Sigmoid colon (tissue), 6 donors: ENCODE measurements at regions not wholly inside any gene's neighbourhood (a gene's known extent, or its start where the extent isn't known, plus 50 kb on each side); places are given as distances from the start of the nearest gene placed in this dataset.

ENCODE experiments used
- DNase-seq: peaks from one replicate; pipeline ENCODE4 v3.0.0-alpha.2; 2019
- H3K27ac ChIP-seq, 4 donors: fragments of 200-600 bp; sonication (generic); one replicate each; pipeline ENCODE4 v1.5.1; 2016 to 2019; ENCODE audit warnings: mild to moderate bottlenecking in 1 of 4
- H3K27me3 ChIP-seq, 3 donors: fragments of 200-600 bp; sonication (generic); one replicate each; pipeline ENCODE4 v1.5.1; 2019; ENCODE audit warnings: mild to moderate bottlenecking in 1 of 3
- H3K36me3 ChIP-seq, 4 donors: fragments of 200-600 bp; sonication (generic); one replicate each; pipeline ENCODE4 v1.5.1; 2016 to 2019
- H3K4me1 ChIP-seq, 4 donors: fragments of 200-600 bp; sonication (generic); one replicate each; pipeline ENCODE4 v1.5.1; 2017 to 2019
- H3K4me3 ChIP-seq, 4 donors: fragments of 200-600 bp; sonication (generic); one replicate each; pipeline ENCODE4 v1.5.1; 2017 to 2019; ENCODE audit warnings: mild to moderate bottlenecking in 2 of 4, moderate library complexity in 1 of 4
- H3K9me3 ChIP-seq, 4 donors: fragments of 200-600 bp in 3 of 4; sonication (generic) in 3 of 4; one replicate each; pipeline versions ENCODE4 v1.5.1 to v1.6.1; 2013 to 2019
- EP300 ChIP-seq, 4 donors: sonication (generic); formaldehyde crosslinking; IDR thresholded peaks; one replicate each; pipeline ENCODE4 v1.6.1; 2017; ENCODE audit warnings: antibody characterized with exemption in 4 of 4
- POLR2A ChIP-seq, 2 donors: fragments of 450-650 bp; IDR thresholded peaks; one replicate each; pipeline ENCODE4 v1.6.1; 2016; ENCODE audit warnings: antibody characterized with exemption in 2 of 2, mild to moderate bottlenecking in 2 of 2, moderate library complexity in 2 of 2
- POLR2AphosphoS5 ChIP-seq, 4 donors: sonication (generic); formaldehyde crosslinking; IDR thresholded peaks; one replicate each; pipeline ENCODE4 v1.6.1; 2017; ENCODE audit warnings: antibody characterized with exemption in 4 of 4
- WGBS, 2 donors: extraction: QIAGEN DNeasy Blood & Tissue Kit; methylation state at CpG; one replicate each; pipeline ENCODE4 v1.1.7; 2013; 5-methylcytosine and 5-hydroxymethylcytosine counted together
- intact Hi-C: fragments of 100-400 bp; cut with DNase I; formaldehyde crosslinking; loops from one replicate; pipeline ENCODE4 v1.15.1; 2023
- TF ChIP-seq, protein P1 (sequence below), 4 experiments: fragments of 450-650 bp in 3 of 4; fragments of 200-600 bp in 1 of 4; IDR thresholded peaks; one replicate each; pipeline ENCODE4 v1.5.1; 2016 to 2019; ENCODE audit warnings: antibody characterized with exemption in 4 of 4, mild to moderate bottlenecking in 3 of 4, moderate library complexity in 2 of 4
- donor health status: healthy with polysubstance abuse.
- donor health status: healthy.

- H3K9me3 ChIP-seq, result no peaks in the 10 kb centered on the region
- 73 to 86% methylated on average over 7 of the region's 7 CpGs for WGBS, 2 donors
- intact Hi-C loops, result no loop called here
- peak overlapping the region; percentile 27 to 69 (median 51) for H3K27ac ChIP-seq
- DNase-seq, result no peak
- peak; percentile 73 to 82 (median 74) for TF ChIP-seq POLR2AphosphoS5 (IDR thresholded peaks at IDR 0.05)
- TF ChIP-seq, protein P1, sequence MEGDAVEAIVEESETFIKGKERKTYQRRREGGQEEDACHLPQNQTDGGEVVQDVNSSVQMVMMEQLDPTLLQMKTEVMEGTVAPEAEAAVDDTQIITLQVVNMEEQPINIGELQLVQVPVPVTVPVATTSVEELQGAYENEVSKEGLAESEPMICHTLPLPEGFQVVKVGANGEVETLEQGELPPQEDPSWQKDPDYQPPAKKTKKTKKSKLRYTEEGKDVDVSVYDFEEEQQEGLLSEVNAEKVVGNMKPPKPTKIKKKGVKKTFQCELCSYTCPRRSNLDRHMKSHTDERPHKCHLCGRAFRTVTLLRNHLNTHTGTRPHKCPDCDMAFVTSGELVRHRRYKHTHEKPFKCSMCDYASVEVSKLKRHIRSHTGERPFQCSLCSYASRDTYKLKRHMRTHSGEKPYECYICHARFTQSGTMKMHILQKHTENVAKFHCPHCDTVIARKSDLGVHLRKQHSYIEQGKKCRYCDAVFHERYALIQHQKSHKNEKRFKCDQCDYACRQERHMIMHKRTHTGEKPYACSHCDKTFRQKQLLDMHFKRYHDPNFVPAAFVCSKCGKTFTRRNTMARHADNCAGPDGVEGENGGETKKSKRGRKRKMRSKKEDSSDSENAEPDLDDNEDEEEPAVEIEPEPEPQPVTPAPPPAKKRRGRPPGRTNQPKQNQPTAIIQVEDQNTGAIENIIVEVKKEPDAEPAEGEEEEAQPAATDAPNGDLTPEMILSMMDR (IDR thresholded peaks at IDR 0.05), result no peak
- TF ChIP-seq EP300 (IDR thresholded peaks at IDR 0.05), result peak in 3 of 4 donors; percentile 9 to 55 (median 18)
- TF ChIP-seq POLR2A (IDR thresholded peaks at IDR 0.05), result no peak
- peaks cover 0 to 29% (median 21%) of the 10 kb centered on the region in 4 donors for H3K4me1 ChIP-seq
- H3K4me3 ChIP-seq, result no peak overlapping the region
- H3K27me3 ChIP-seq, result no peaks in the 10 kb centered on the region
- no peaks in the 10 kb centered on the region for H3K36me3 ChIP-seq
Observed at GRCh38 chr4:26105815-26106699, 192.0 kb downstream of the SMIM20 start.

- no peak for TF ChIP-seq POLR2A (IDR thresholded peaks at IDR 0.05)
- TF ChIP-seq EP300 (IDR thresholded peaks at IDR 0.05), result no peak
- TF ChIP-seq, protein P1 (IDR thresholded peaks at IDR 0.05), result no peak
- TF ChIP-seq POLR2AphosphoS5 (IDR thresholded peaks at IDR 0.05), result no peak
Observed at GRCh38 chr4:26106776-26107175, 192.8 kb downstream of the SMIM20 start.

DNA sequence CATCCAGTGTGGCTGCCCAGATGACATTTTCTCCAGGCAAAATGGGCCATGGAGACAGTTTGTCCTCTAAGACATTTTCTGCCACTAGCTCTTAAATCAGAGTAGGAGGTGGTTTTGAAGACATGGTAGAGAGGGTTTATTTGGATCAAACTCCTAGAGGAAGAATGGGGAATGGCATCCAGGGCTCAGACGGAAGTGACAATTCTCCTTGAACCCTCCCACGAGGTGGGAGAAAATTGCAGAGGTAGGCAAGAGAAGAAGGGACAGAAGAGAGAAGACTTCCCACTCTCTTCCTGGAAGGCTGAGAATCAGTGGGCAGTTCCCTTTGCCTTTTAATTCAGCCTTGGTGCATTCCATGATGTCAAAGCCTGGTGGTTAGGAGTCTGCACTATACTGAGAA lies 194.0 kb downstream of the SMIM20 start:
- WGBS, 2 donors, result 69 to 80% methylated on average over 2 of the region's 2 CpGs
- H3K27me3 ChIP-seq, result no peaks in the 10 kb centered on the region
- H3K9me3 ChIP-seq, result peaks cover 0 to 4% (median 3%) of the 10 kb centered on the region in 4 donors
- H3K4me1 ChIP-seq, result peaks cover 0 to 29% (median 21%) of the 10 kb centered on the region in 4 donors
- DNase-seq, result no peak
- TF ChIP-seq POLR2A (IDR thresholded peaks at IDR 0.05), result no peak
- TF ChIP-seq, protein P1 (IDR thresholded peaks at IDR 0.05), result no peak
- no peak for TF ChIP-seq EP300 (IDR thresholded peaks at IDR 0.05)
- TF ChIP-seq POLR2AphosphoS5 (IDR thresholded peaks at IDR 0.05), result no peak
- no peak overlapping the region for H3K27ac ChIP-seq
- intact Hi-C loops, result no loop called here
- H3K4me3 ChIP-seq, result no peak overlapping the region
- H3K36me3 ChIP-seq, result no peaks in the 10 kb centered on the region

More at GRCh38 chr4:26106776-26107175, 192.8 kb downstream of the SMIM20 start:
- H3K4me3 ChIP-seq, result no peak overlapping the region
- no peaks in the 10 kb centered on the region for H3K36me3 ChIP-seq
- H3K27me3 ChIP-seq, result no peaks in the 10 kb centered on the region
- H3K4me1 ChIP-seq, result peaks cover 0 to 29% (median 21%) of the 10 kb centered on the region in 4 donors
- intact Hi-C loops, result no loop called here
- H3K27ac ChIP-seq, result peak overlapping the region in 3 of 4 donors; percentile 27 to 69 (median 60)
- H3K9me3 ChIP-seq, result peaks cover 0 to 1% (median 0%) of the 10 kb centered on the region in 4 donors
- DNase-seq, result no peak

GRCh38 chr4:26110493-26110892 lies 196.5 kb downstream of the SMIM20 start:
- Histone ChIP-seq H3K9me3 (peaks cover 6 to 10% (median 9%) of the 10 kb centered on the region in 4 donors), H3K36me3 (no peaks in the 10 kb centered on the region), H3K4me1 (peaks cover 0 to 19% (median 17%) of the 10 kb centered on the region in 4 donors), H3K27me3 (no peaks in the 10 kb centered on the region), H3K4me3 (no peak overlapping the region), H3K27ac (no peak overlapping the region)
- intact Hi-C loops, result no loop called here
- WGBS, 2 donors, result 36 to 57% methylated on average over 5 of the region's 5 CpGs
- no peak for TF ChIP-seq POLR2A (IDR thresholded peaks at IDR 0.05)
- TF ChIP-seq, protein P1 (IDR thresholded peaks at IDR 0.05), result no peak
- TF ChIP-seq POLR2AphosphoS5 (IDR thresholded peaks at IDR 0.05), result no peak
- no peak for TF ChIP-seq EP300 (IDR thresholded peaks at IDR 0.05)
- DNase-seq, result no peak
